Endothelial cell (in vitro differentiated cells): ENCODE measurements at regions not wholly inside any gene's neighbourhood (a gene's known extent, or its start where the extent isn't known, plus 50 kb on each side); places are given as distances from the start of the nearest gene placed in this dataset.

Experiments used
- DNase-seq: peaks from one replicate; pipeline ENCODE4 v3.0.0; 2021; ENCODE audit warnings: low spot score
- H3K27ac Mint-ChIP-seq: one replicate; pipeline ENCODE4 v1.8.0; 2021; ENCODE audit warnings: mixed read lengths, inconsistent platforms; ENCODE audit not compliant: unreplicated experiment
- H3K27me3 Mint-ChIP-seq: one replicate; pipeline ENCODE4 v1.8.0; 2021; ENCODE audit warnings: mild to moderate bottlenecking, moderate library complexity, mixed read lengths, inconsistent platforms; ENCODE audit not compliant: unreplicated experiment
- H3K36me3 Mint-ChIP-seq: one replicate; pipeline ENCODE4 v1.8.0; 2021; ENCODE audit warnings: mild to moderate bottlenecking, low read depth, mixed read lengths, inconsistent platforms; ENCODE audit not compliant: unreplicated experiment
- H3K4me1 Mint-ChIP-seq: one replicate; pipeline ENCODE4 v1.8.0; 2021; ENCODE audit warnings: mild to moderate bottlenecking, mixed read lengths, inconsistent platforms; ENCODE audit not compliant: unreplicated experiment
- H3K4me3 Mint-ChIP-seq: one replicate; pipeline ENCODE4 v1.8.0; 2021; ENCODE audit warnings: mild to moderate bottlenecking, mixed read lengths, inconsistent platforms; ENCODE audit not compliant: unreplicated experiment
- H3K9me3 Mint-ChIP-seq: one replicate; pipeline ENCODE4 v1.8.0; 2021; ENCODE audit warnings: mixed read lengths, inconsistent platforms; ENCODE audit not compliant: unreplicated experiment
- CTCF ChIP-seq: fragments of 200-600 bp; sonication (generic); IDR thresholded peaks from one replicate; pipeline ENCODE4 v1.5.0; 2021; ENCODE audit warnings: antibody characterized with exemption; ENCODE audit not compliant: unreplicated experiment

GRCh38 chr7:15765753-15766152 lies 79.3 kb upstream of the MEOX2 start:
- peaks cover 8% of the 10 kb centered on the region for H3K4me1 Mint-ChIP-seq
- DNase-seq, result no peak
- H3K36me3 Mint-ChIP-seq, result no peaks in the 10 kb centered on the region
- H3K27ac Mint-ChIP-seq, result peak overlapping the region; percentile 78
- no peak overlapping the region for H3K4me3 Mint-ChIP-seq
- no peaks in the 10 kb centered on the region for H3K27me3 Mint-ChIP-seq
- no peak for TF ChIP-seq CTCF
- H3K9me3 Mint-ChIP-seq, result no peaks in the 10 kb centered on the region

GRCh38 chr7:15764851-15765382 lies 78.4 kb upstream of the MEOX2 start:
- no peak overlapping the region for H3K4me3 Mint-ChIP-seq
- H3K9me3 Mint-ChIP-seq, result no peaks in the 10 kb centered on the region
- H3K27ac Mint-ChIP-seq, result peak overlapping the region; percentile 61
- no peaks in the 10 kb centered on the region for H3K36me3 Mint-ChIP-seq
- H3K4me1 Mint-ChIP-seq, result peaks cover 8% of the 10 kb centered on the region
- TF ChIP-seq CTCF, result no peak
- DNase-seq, result no peak
- no peaks in the 10 kb centered on the region for H3K27me3 Mint-ChIP-seq

GRCh38 chr7:15764010-15764409 lies 77.5 kb upstream of the MEOX2 start:
- Mint-ChIP-seq H3K36me3 (no peaks in the 10 kb centered on the region), H3K4me3 (no peak overlapping the region), H3K4me1 (peaks cover 8% of the 10 kb centered on the region), H3K9me3 (no peaks in the 10 kb centered on the region), H3K27me3 (no peaks in the 10 kb centered on the region), H3K27ac (no peak overlapping the region)
- no peak for DNase-seq
- no peak for TF ChIP-seq CTCF

GRCh38 chr7:15757041-15758000 lies 70.8 kb upstream of the MEOX2 start:
- TF ChIP-seq CTCF, result no peak
- Mint-ChIP-seq H3K27ac (peak overlapping the region; percentile 78), H3K36me3 (no peaks in the 10 kb centered on the region), H3K4me1 (peaks cover 15% of the 10 kb centered on the region), H3K4me3 (no peak overlapping the region), H3K9me3 (no peaks in the 10 kb centered on the region), H3K27me3 (no peaks in the 10 kb centered on the region)
- DNase-seq, result no peak

- no peaks in the 10 kb centered on the region for H3K27me3 Mint-ChIP-seq
- no peaks in the 10 kb centered on the region for H3K36me3 Mint-ChIP-seq
- H3K9me3 Mint-ChIP-seq, result no peaks in the 10 kb centered on the region
- no peak for DNase-seq
- H3K27ac Mint-ChIP-seq, result no peak overlapping the region
- TF ChIP-seq CTCF, result no peak
- no peak overlapping the region for H3K4me3 Mint-ChIP-seq
- H3K4me1 Mint-ChIP-seq, result peaks cover 21% of the 10 kb centered on the region
These were observed 68.6 kb upstream of the MEOX2 start for GRCh38 chr7:15755061-15755460.
